GM19035 (cell line): ENCODE measurements at regions not wholly inside any gene's neighbourhood (a gene's known extent, or its start where the extent isn't known, plus 50 kb on each side); places are given as distances from the start of the nearest gene placed in this dataset.

Source experiments
- ATAC-seq: cut with Tn5 transposase; IDR thresholded peaks from one replicate; pipeline ENCODE4 v1.9.1; 2021; ENCODE audit not compliant: unreplicated experiment

GRCh38 chr12:105783983-105784947 is 354.5 kb downstream of the NUAK1 start:
- ATAC-seq = peak; percentile 74

DNA sequence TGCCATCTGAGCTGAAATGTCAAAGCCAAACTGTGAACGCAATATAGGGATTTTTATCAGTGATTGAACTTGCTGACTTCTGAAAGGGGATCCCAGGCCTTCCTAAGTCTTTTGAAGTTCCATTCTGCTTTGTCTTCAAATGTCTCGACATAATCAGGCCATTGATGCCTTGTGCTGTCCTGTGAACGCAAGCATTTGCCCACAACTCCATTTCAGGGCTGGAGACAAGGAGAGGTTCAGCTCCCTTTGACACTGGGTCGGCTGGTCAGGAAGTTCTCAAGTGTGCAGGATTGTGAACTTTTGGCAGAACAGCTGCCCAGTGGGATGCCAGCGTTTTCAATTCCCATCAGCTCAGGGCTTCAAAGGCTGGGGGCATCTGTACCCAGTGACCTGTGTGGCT is 345.3 kb downstream of the NUAK1 start:
- no peak for ATAC-seq

DNA sequence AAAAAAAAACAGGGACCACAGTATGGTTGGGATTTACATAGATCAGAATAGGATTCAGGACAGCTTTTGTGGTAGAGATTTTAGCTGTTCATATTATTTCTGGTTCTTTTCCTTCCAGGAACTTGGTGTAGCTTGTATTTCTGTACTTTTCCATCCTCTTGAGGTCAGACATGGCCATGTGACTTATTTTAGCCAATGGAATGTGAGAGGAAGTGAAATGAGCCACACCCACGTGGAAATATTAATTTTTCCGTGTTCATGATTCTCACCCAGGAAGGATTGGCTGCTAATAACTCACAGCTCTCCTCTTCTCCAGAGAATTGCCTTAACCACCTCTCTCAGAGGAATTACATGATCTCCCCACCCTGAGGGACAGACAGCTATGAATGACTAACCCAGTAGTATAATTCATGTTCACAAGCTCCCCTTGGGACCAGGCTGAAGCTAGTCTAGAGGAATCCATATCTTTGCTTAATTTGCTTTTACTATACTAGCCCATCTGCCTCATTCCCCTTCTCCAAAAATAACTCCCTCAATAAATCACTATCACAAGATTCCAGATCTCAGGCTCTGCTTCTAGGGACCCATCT is 340.4 kb downstream of the NUAK1 start:
- no peak for ATAC-seq

- no peak for ATAC-seq
These were observed 339.7 kb downstream of the NUAK1 start for GRCh38 chr12:105799103-105799502.

DNA sequence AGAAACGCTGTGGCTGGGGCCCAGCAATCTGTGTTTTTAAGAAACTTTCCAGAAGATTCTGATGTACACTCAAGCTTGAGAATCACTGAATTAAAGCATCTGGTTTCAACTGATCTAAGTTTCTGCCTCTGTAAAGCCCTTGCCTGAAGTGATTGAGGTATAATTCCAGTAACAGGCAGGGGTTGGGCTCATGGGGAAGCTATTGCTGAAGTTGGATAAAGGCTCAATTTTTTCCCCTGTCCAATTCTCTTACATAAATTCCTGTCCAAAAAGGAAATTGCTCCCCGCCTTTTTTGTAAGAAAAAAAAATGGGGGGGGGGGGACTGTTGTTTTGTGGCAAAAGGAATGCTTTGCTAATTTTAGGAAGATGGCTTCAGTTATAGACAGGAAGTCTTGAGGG is 337.4 kb downstream of the NUAK1 start:
- ATAC-seq = no peak

GRCh38 chr12:105803292-105803691 is 335.5 kb downstream of the NUAK1 start:
- ATAC-seq = no peak

DNA sequence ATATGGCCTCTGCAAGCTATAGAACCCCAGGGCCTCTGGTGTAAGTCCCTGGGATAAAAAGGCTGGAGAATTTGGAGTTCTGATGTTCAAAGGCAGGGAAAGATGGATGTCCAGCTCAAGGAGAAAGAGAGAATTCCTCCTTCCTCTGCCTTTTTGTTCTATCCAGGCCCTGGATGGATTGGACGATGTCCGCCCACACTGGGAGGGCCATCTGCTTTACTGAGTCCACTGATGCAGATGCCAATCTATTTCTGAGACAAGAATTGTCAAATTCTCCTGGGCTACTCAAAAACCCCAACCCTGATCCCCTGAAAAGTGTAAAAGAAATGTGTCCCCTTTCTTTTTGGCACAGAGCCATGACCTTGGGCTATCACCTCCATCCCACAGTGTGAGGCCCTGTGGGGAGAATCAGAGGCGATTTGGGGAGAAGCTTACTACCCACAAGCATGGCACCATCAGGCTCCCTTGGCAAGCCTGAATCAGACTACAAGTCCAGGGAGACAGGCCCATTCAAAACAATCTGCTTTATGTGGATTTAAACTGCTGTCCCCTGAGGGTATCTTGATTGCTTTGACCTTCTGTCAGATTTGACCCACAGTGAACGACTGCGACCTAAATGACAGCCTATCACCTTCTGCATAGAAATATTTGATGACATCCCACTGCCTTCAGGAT is 334.0 kb downstream of the NUAK1 start:
- no peak for ATAC-seq

DNA sequence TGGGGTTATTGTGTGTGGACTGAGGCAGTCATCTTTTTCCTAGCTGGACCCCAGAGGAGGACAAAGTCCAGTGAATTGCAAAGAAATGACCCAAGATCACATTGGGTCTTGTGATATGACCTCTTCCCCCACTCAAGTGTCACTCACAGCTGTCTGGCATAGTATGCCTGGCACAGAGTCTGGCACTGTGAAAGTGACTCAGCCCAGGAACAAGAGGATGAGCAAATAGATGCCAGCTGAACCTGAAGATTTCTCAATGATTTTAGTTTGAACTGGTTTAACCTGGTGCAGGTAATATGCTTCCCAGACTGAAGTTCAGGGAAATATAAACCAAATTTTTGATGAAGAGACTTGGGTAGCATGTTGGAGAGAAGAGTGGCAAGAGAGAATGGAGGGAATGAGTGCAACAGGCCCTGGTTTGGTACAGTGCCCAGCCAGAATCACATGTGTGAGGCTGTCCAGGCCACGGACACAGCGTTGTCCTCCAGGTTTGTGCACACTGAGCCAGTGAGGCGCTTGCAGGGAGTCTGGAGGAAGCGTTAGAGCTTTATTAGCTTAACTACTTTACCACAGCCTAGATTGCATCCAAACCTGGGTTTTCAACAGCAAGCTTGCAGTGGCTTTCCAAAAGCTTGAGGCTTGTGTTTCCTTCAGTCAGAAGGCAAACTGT is 332.9 kb downstream of the NUAK1 start:
- ATAC-seq = no peak

DNA sequence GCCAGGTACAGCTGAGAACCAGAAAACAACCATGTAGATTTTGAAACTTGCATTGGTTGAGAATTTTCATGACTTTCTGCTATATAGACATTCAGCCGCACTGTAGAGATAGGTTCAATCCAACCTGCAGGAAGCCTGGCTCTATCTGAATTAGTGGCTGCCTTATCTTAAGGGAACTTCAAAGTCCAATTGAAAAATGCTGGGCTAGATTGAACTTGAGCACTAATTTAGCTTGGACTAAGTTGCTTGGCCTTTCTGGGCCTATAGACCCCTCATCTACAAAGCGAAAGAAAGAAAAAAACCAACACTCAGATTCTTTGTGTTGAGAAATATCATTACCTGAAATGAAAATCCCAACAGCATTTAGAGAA is 332.4 kb downstream of the NUAK1 start:
- no peak for ATAC-seq

- no peak for ATAC-seq
These were observed 326.4 kb downstream of the NUAK1 start for GRCh38 chr12:105812366-105812765.

- no peak for ATAC-seq
These were observed 325.6 kb downstream of the NUAK1 start for GRCh38 chr12:105813201-105813600.

DNA sequence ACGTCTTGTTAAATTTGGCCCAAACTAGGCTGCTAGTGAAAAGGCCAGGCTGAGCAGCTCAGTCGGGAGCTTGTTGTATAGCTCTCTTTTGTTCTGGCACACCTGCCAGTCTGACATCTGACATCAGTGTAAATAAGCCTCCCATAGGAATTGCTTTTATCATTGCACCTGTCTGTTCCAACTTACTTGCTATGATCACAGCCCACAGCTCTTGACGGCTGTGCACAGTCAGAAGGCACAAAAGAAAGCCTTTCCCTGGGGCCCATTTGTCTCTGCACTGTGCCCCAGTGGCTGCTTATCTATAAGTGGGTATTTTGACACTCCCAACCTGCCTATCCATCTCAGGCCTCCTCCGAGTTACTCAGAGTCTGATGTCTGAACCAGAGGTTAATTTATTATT is 324.5 kb downstream of the NUAK1 start:
- ATAC-seq = no peak

- no peak for ATAC-seq
These were observed 319.2 kb downstream of the NUAK1 start for GRCh38 chr12:105819549-105819948.

DNA sequence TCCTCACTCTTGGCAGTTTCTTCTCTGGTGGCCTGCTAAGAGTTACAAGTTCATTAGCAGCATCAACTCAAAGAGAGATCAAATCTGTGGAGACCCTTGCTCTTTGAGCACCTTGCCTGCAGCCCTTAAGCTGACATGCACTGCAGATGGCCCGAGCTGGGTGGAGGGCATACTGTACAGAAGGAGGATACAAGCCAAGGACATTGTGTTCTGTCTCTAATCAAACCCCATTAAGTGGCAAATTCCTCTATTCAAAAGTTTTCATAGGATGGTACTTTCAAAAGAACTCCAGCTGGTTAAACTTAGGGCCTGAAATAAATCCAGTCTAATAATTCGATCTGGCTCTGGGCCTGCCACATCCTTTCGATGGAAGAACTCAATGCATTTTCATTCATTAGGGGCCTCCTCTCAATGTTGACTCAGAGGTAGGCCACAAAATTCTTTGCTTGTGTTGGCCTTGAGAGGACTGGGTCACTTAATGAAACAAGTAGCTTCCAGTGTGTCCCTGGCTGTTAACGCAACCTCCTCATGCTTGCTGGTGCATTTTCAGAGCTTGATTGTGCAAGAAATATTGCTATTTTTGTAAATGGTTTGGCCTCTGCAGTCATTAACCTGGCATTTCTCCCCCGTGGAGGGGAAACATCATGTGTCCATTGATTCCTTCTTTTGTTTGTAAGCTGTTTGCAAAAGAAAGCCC is 318.2 kb downstream of the NUAK1 start:
- no peak for ATAC-seq

- ATAC-seq = no peak
These were observed 316.3 kb downstream of the NUAK1 start for GRCh38 chr12:105822131-105823105.

GRCh38 chr12:105823810-105824209 is 314.9 kb downstream of the NUAK1 start:
- no peak for ATAC-seq

DNA sequence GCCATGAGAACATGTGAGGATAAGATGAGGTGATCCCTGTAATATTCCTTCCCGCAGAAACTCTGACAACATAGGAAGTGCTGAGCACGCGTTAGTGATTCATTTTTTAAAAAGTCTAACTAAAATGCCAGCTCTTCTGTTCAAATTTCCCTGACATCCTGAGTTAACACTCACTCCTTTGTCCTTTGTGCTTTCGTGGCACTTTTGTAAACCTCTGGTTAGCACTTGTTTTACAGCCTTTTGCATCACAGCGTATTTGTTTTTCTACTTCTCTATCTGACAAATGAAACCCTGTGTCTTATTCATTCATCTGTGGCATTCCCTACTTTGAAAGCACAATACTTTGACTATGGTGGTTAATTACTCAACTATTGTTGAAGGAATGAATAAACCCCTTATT is 313.6 kb downstream of the NUAK1 start:
- ATAC-seq = no peak

DNA sequence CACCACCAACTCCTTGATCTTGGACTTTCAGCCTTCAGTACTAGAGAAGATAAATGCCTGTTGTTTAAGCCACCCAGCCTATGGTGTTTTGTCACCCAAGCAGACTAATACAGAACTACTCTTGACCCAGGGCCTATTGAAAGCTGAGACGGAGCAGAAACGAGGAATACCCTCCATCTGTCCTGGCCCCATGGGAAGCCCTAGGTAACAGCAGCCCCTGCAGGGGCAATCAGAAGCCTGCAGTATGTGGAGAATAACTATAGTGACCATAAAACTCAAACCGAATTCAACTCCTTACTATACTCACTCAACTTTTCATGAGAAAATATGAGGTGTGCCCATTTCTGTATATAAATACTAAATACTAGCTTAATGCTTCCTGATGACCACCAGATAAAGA is 307.4 kb downstream of the NUAK1 start:
- ATAC-seq = no peak

DNA sequence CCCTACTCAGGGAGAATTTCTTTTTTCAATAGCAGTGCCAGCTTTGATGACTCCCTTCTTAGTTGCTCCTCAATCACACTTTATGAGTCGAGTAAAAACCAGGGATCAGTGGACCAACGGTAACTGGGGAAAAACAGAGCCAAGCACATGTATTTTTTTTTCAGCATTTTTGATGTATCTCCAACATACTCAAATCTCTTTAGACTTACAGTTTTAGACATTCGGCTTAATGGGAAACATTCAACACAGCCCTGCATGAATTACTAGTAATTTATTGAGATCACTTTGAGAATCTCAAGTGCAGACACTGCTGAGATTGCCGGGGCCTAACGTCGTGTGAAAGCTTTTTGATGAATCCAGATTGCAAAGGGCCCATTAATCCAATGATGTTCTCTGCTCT is 306.7 kb downstream of the NUAK1 start:
- ATAC-seq = no peak

- ATAC-seq = no peak
These were observed 305.9 kb downstream of the NUAK1 start for GRCh38 chr12:105832806-105833205.
